ENCODE measurements at regions not wholly inside any gene's neighbourhood (a gene's known extent, or its start where the extent isn't known, plus 50 kb on each side); places are given as distances from the start of the nearest gene placed in this dataset.

- TF ChIP-seq, protein P1, sequence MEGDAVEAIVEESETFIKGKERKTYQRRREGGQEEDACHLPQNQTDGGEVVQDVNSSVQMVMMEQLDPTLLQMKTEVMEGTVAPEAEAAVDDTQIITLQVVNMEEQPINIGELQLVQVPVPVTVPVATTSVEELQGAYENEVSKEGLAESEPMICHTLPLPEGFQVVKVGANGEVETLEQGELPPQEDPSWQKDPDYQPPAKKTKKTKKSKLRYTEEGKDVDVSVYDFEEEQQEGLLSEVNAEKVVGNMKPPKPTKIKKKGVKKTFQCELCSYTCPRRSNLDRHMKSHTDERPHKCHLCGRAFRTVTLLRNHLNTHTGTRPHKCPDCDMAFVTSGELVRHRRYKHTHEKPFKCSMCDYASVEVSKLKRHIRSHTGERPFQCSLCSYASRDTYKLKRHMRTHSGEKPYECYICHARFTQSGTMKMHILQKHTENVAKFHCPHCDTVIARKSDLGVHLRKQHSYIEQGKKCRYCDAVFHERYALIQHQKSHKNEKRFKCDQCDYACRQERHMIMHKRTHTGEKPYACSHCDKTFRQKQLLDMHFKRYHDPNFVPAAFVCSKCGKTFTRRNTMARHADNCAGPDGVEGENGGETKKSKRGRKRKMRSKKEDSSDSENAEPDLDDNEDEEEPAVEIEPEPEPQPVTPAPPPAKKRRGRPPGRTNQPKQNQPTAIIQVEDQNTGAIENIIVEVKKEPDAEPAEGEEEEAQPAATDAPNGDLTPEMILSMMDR (conservative IDR thresholded peaks at IDR 0.05; ENCODE audit: low read depth, low read length), result no peak
- TF ChIP-seq RAD21 (IDR thresholded peaks at IDR 0.05; ENCODE audit: low read length) (no peak), POLR2A (IDR thresholded peaks at IDR 0.05; ENCODE audit: low read depth, low read length) (no peak), ELK1 (IDR thresholded peaks at IDR 0.05; ENCODE audit: borderline replicate concordance, low read depth, low read length) (no peak), BHLHE40 (IDR thresholded peaks at IDR 0.05; ENCODE audit: low read depth, low read length) (no peak), MXI1 (IDR thresholded peaks at IDR 0.05; ENCODE audit: borderline replicate concordance, low read depth, low read length) (no peak), RCOR1 (IDR thresholded peaks at IDR 0.05; ENCODE audit: insufficient replicate concordance, low read length) (peak; percentile 51), CHD1 (IDR thresholded peaks at IDR 0.05; ENCODE audit: low read depth, low read length) (no peak), NFE2L2 (IDR thresholded peaks at IDR 0.05; ENCODE audit: low read depth, low read length) (no peak), USF2 (IDR thresholded peaks at IDR 0.05; ENCODE audit: low read depth, low read length) (no peak), RFX5 (IDR thresholded peaks at IDR 0.05; ENCODE audit: low read depth, low read length) (no peak)
These were observed 487.4 kb upstream of the SOX9 start for GRCh38 chr17:71633391-71633849.

All from IMR-90 (cell line).